ENCODE measurements at regions not wholly inside any gene's neighbourhood (a gene's known extent, or its start where the extent isn't known, plus 50 kb on each side); places are given as distances from the start of the nearest gene placed in this dataset.
"Not testable (repeated sequence)": the region's sequence is repeated elsewhere in the genome, so short reads cannot be mapped to it uniquely, and the experiment has no call there.

DNA sequence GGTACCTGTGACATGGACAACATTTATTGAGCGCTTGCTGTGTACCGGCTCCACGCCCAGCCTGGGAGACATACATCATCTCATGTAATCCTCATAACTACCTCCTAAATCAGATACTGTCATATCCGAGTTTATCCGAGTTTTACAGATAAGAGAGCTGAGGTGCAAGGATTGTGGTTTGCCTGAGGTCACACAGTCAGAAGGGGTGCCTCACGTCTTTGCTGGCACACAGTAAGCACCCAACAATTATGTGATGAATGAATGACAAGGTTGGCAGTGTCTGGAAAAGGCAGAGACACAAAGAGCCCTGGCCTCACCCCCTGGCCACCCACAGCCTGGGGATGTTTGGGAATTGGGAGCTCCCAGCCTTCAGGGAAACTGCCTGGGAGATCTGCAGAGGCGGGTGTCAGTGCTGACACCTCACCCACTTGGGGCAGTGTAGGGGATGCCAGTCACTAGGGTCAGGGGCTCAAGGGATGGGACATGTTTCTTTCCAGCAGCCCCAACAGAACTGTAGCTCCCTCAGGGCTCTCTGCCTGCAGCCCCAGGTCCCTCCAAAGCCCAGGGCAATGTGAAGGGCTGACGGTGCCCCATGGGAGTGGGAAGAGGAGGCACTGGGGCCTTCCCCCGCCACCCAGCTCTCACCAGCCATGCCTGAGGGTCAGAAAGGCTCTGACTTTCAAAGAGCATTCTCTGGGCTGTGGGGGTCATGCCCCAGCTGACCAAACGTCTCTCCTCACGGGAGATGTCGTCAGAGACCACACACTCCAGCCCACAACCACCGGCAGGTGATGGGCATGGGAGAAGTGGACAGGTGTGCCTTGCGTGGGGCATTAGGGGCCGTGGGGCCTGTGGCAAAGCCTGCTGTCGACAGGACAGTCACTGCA lies 157.5 kb downstream of the ZFP36L2 start:
- FAIRE-seq, result no peak

DNA sequence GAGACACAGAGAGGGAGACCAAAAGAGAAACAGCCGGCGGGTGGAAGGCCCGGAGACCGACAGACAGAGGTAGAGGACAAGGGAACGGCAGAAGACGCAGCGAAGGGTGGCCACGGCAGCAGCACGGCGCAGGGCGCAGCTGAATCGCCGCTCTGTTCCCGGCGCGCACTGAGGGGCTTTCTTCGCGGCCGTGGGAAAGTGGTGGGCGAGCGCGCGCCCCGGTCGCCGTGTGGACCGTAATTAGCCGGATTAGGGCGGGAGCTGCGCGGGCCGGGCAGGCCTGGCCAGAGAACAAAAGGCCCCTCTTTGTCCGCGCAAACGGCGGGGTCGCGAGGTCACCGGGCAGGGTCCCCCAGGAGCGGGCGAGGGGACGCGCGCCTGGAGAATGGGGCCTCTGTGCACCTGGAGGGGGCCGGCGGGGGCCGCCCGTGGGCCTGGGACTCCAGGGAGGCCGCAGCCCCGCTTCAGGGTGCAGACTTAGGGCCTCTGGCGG lies 158.3 kb downstream of the ZFP36L2 start:
- FAIRE-seq, result no peak

DNA sequence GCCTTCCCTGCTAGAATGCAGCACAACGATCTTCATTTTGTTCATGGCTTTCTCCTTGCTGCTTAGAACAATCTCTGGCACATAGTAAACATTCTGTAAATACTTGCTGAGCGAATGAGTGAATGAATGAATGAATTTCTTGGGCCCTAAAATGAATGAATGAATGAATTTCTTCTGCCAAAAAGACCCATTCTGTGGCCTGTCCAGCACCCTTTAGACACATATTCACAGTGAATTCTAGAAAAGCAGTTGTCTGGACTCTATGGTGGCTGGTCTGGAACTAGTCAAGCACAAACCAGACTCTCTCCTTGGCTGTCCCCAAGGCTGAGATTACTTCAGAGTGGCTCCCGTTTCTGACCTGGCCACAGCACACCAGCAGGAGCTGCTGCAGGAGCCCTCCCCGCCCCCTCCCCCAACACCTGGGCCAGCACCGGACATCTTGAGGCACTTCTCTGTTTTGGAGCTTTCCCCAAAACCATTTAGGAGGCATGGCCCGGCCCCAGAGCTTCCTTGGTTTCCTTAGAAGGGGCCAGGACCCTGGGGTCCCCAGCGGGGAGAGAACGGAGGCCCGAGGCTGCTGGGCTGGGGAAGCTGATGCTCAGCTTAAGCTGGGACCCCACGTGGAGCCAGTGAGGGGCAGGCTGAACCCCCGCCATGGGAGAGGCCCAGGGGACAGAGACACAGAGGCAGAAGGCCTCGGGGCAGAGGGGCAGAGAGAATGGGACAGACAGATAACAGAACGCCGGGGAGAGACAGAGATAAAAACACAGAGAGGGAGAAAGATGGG lies 159.0 kb downstream of the ZFP36L2 start:
- FAIRE-seq, result no peak

DNA sequence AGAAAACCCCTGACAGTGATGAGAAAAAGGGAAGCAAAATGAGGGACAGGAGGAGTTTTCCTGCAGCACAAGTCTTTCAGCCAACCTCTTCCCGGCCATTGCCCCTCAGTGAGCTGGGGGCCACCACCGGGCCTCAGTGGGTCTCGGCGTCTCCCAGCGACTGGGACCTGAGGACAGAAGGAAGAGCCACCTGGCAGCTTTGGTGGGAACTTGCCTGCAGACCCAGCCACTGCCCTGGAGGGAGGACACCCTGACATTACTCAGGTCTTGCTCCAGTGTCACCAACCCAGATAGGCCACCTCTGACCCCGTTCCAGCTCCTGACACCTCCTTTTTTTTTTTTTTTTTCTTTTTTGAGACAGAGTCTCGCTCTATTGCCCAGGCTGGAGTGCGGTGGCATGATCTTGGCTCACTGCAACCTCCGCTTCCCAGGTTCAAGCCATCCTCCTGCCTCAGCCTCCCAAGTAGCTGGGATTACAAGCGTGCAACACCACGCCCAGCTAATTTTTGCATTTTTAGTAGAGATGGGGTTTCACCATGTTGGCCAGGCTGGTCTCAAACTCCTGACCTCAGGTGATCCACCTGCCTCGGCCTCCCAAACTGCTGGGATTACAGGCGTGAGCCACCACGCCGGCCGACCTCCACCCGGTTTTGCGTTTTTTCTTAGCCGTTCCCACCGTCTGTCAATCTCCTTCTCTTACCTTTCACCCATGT lies 159.7 kb downstream of the ZFP36L2 start:
- not testable (repeated sequence) for FAIRE-seq

DNA sequence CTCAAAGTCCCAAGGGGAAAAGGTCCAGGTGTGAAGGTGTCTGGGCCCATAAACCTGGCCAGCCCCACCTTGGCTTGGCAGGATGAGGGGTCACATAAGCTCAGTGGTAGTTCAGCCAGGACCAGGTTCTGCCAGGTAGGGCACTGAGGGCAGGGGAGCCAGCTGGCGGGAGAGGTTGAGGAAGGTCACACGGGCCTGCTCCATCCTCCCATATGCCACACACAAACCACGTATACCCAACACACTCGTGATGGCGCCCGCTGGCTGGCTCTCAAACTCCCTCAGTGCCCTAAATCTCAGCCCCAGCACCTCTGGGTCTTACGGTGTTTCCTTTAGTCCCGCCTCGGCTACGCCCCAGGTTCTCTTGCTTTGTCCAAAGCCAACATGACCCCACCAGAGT lies 160.5 kb downstream of the ZFP36L2 start:
- FAIRE-seq, result no peak

GRCh38 chr2:43065036-43065435 lies 161.4 kb downstream of the ZFP36L2 start:
- no peak for FAIRE-seq

GRCh38 chr2:43063096-43063495 lies 163.3 kb downstream of the ZFP36L2 start:
- not testable (repeated sequence) for FAIRE-seq

GRCh38 chr2:43062058-43062457 lies 164.3 kb downstream of the ZFP36L2 start:
- FAIRE-seq, result no peak

- no peak for FAIRE-seq
Measured at GRCh38 chr2:43060390-43061016, 165.9 kb downstream of the ZFP36L2 start.

DNA sequence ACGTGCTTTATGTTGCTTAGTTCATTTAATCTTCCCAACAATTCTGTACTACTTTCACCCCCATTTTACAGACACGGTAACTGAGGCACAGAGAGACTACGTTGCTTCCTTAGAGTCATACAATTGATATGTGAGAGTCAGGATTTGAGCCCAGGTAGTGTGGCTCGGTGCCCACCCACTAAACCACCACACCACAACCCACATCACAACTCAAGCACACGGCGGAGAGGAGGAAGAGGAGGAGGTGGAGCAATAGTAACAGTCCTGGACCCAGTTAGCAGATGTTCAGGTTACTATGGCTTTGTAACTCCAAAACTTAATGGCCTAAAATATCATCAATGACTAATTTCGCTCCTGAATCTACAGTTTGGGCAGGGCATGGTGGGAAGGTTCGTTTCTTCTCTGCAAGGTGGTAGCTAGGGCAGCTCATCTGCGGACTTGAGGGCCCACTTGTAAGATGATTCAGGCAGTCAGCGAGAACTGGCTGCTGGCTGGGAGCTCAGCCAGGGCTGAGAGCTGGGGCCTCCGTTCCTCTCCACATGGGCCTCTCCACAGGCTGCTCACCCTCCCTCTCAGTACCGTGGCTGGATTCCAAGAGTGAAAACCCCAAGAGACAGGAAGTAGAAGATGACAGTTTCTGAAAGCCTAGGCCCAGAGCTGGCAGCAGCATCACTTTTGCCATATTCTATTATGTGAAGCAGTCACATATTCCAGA lies 167.1 kb downstream of the ZFP36L2 start:
- FAIRE-seq, result no peak

- FAIRE-seq, result no peak
Measured at GRCh38 chr2:43058726-43059110, 167.7 kb downstream of the ZFP36L2 start.

DNA sequence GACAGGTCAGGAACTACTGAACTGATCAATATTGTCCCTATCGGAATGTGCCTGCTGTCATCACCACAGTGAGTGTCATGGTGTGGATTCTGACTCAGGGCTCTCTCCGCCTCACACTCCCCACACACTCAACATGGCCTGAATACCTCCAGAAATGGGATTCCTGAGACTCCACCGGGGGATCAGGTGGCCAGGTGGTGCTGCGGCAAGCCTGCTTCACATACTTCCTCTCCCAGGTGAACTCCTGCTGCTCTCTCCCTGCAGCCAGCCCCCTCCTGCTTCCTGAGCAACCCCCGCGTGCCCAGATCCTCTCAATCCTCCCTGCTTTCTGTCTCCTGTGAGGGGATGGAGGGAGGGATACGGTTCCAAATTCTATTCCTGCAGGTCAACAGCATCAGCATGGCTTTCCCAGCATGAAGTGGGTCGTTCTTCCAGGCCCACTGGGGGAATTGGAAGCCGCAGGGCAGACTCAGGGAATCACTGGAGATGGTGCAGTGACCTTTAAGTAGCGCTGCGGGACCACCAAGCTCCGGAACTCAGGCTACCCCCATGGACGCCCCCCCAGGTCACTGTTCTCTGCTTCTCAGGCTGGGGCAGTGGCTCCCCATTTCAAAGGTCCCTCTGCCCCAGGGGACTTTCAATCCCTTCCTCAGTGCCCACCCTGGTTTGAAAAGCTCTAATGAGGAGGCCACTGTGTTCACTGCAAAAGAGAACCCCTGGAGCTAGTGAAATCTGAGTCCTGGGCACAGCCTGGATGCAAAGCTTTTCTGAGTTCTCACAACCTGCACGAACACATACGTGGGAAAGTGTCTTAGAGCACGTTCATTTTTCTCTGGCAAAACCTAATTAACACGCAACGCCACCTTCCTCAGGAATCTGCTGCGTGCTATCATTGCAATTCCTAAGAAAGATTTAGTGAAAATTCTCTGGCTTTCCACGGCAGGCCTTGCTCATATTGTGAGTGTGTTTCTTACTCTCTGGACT lies 168.4 kb downstream of the ZFP36L2 start:
- FAIRE-seq, result no peak

DNA sequence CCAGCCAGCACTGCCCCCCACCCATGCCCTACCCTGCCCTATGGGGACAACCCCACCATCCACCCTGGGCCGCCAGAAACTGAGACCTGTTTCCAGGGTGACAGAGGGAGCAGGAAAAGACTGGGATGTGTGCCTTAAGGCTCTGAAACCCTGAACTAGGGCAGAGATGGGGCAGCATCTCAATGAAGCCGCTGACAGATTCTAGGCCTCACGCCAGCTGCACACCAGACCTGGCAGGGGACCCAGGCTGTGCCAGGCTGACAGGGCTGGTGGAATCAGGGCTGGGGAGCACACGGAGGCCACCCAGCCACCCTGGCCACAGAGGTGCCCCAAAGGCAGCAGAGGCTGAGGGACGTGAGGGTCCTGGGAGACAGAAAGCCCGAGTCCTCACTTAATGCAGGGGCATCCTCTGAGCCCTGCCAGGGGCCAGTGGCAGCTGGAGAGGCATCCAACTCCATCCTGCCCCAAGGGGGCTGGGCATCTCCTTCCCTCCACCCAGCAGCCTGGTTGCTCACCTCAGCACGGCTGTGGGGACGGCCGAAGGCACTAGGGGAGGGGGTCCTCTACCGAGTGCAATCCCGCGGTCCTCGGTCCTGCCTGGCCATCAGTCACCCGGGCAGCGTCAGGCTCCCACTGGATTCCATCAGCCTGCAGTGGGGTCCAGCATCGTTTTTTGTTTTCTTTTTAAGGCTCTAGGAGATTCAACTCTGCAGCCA lies 169.2 kb downstream of the ZFP36L2 start:
- FAIRE-seq, result no peak

GRCh38 chr2:43055985-43056384 lies 170.4 kb downstream of the ZFP36L2 start:
- no peak for FAIRE-seq

DNA sequence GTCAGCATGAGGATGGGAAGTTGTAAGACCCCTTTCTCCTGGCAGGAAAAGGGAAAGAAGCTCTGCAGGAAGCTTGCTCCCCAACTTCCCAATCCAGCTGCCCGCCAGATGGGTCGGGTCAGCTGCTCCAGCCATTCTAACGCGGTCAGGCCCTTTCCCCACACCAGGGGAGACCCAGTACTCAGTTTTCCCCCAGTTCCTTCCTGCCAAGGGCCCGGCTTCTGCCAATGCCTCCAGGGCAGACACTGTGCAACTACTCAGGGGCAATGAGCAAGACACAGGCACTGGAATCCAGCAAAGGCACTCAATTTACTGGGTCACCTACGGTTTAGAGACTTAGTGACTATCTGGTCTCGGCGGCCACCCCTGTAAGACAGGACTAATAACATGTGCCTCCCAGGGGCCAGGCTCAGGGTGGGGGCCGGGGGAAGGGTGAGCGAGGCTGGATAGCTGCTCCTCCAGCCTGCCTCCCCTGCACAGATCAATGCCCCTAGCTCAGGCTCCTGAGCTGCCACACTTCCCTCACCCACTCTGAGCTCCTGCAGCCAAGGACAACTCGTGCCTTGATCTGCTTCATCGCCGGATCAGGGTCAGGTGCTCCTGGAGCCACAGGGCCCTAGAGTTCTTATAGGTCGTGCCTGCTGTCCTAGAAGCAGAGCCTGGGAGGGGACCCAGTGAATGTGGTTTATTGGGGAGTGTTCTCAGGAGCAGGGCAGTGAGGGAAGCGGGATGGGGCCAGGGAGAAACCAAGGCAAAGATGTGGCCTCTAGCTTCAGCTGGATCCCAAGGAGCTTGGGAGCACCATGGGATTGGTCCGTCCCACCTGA lies 171.1 kb downstream of the ZFP36L2 start:
- FAIRE-seq, result no peak

DNA sequence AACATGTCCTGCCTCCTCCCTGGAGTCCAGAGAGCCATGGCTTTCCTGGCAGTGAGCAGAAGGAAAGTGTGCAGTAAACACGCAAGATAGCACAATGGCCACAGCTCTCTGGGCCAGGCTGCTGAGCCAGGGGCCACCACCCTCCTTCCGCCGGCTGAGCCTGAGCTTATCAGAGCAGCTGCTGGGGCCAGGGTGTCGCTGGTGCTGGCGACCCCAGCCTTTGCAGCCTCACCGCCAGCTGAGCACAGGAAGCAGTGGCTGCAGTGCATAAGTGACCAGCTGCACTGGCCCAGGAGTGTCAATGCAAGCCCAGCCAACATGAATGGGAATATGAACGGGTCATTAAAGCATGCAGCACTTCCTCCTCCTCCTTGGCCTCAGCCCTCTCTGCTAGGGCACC lies 172.0 kb downstream of the ZFP36L2 start:
- FAIRE-seq, result no peak

DNA sequence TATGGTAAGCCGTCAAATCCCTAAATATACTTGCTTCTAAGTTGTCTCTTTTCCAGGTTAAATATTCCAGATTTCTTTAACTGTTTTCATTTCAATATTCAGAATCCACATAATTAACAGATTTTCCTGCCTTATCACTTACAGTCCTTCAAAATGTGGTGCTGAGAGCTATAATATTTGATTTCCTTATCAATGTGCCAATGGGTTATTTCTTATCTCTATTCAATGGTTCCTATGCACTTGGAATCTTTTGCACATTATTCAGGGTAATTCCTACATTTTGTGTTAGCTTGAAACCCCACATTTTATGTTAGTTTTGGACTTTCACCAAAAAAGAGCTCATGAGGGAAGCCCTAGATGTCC lies 173.5 kb downstream of the ZFP36L2 start:
- no peak for FAIRE-seq

DNA sequence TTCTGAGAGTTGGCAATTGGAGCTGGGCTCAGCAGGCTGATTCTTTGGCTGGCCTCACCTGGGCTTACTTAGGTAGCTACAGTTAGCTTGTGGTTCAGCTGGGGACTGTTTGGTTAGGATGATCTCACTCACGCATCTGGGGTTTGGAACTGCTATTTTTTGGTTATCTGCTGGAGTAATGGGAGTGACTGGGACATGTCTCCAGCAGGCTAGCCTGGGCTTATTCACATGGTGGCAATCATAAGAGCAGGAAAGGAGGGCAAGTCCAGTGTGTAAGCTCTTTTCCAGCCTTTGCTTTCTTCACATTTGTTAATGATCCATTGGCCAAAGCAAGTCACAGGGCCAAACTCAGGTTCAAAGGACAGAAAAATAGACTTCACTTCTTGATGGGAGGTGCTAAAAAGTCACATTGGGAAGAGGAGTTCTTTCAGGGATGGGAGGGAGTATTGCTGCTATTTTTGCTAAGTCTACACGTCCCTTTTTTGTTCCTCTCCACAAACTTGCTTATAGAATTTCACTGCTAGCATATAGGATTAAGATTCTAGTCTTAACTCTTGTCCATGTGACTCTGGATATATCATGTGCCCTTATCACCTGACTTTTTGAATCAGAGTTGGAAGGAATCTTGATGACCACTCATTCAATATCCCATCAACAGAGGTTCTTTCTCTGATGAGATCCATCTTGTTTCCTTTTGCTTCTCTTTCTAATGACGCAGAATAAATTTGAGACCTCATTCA lies 174.0 kb downstream of the ZFP36L2 start:
- no peak for FAIRE-seq

All from colon (tissue), 2 donors.